CD4-positive, alpha-beta T cell treated with Interleukin-6 at 100 ng/mL for 8 hours (primary cell): ENCODE measurements at regions not wholly inside any gene's neighbourhood (a gene's known extent, or its start where the extent isn't known, plus 50 kb on each side); places are given as distances from the start of the nearest gene placed in this dataset.

Source experiments
- DNase-seq: peaks from one replicate; pipeline ENCODE4 v3.0.0-alpha.2; 2020; ENCODE audit warnings: mixed read lengths, low spot score

DNA sequence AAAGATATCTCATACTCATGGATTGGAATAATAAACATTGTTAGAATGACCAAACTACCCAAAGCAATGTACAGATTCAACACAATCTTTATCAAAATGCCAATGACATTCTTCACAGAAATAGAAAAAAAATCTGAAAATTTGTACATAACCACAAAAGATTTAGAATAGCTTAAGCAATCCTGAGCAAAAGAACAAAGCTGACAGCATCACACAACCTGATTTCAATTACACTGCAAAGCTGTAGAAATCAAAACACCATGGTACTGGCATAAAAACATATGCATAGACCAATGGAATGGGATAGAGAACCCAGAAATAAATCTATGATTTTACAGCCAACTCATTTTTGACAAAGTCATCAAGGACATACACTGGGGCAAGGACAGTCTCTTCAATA lies 130.0 kb upstream of the TMEM72 start:
- no peak for DNase-seq

DNA sequence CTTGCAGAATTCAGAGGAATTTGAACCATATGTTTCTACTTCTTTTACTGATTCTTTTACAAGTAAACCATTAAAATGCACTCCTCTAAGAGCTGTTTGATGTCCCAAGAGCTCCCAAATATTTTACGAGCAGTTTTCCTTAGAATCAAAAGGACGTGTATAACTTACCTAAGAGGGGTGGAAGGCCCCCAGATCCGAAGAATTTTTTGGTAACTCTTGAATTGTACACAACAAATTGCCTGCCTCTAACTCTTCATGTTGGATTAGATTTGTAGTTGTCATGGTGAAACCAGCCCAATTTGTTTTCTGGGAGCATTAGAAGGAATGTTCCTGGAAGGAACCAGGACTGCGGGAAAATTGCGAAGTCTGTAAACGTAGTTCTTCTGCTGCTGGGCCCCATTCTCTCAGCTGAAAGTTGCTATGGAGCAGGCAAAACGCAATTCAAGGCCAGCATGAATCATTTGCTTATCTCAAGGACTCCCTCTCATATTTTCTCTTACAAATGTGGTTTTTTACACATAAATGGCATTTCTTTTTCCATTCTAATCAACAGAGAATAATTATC lies 124.8 kb upstream of the TMEM72 start:
- DNase-seq, result no peak

DNA sequence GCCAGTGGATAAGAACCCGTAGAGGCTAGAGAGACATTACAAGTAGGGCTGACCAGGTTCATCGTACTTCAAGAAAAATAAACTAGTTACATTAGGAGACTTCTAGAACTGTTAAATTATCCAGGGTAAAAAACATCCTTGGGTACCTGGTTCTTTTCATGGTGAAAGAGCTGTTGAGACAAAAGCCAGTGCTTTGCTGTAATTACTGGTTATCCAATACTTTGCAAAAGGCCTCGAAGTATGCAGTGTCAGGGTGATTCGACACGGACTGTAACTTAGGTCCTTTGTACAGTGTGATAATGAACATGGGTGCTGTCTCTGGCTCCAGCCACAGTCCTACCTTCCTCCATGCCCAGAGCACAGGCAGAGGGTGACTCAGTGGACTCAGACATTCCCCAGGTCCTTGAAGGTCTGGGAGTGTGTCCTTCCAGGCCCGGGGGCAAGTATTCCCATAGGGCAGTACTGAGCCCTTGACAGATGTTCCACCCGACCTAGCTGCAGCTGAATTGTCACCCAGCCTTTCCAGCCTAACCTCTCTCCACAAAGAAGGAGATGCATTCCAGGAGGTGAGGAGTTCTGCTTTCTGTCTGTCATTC lies 123.6 kb upstream of the TMEM72 start:
- DNase-seq, result no peak

DNA sequence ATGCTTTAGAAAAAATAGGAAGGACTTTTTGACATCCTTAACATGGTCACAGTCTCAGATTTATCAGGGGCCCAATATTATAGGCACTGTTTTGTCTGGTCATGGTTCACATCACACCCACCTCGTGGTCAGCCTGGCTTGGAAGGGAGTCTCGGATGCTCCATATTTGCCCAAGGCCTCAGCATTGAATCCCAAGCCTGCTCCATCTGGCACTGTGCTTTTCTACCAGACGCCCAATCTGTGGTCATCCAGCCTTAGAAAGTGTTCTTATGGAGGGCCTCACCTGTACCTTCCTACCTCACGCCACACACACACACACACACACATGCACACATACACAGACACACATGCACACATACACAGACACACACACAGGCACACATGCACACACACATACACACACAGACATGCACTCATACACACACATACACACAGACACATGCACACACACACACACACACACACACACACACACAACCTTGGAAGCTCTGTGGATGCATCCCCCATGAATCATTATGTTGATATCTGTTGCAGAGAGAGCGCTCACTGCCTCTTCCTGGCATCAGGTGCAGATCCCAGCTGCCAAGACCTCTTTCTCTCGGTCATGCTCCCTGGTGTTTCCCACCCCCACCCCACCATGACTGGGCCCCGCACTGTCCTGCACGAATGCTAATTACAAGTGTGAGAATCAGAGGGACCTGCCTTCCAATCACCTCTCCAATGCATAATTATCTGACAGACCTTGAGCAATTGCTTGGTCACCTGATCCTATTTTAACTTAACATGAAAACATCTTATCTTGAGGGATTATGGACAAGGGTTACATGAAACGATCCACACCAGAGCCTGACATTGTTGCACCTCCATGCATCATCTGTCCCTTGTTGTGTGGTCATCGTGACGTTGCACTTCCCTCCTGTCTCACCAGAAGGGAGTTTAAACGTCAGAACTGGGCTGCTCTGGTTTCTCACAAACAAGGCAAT lies 122.7 kb upstream of the TMEM72 start:
- no peak for DNase-seq

DNA sequence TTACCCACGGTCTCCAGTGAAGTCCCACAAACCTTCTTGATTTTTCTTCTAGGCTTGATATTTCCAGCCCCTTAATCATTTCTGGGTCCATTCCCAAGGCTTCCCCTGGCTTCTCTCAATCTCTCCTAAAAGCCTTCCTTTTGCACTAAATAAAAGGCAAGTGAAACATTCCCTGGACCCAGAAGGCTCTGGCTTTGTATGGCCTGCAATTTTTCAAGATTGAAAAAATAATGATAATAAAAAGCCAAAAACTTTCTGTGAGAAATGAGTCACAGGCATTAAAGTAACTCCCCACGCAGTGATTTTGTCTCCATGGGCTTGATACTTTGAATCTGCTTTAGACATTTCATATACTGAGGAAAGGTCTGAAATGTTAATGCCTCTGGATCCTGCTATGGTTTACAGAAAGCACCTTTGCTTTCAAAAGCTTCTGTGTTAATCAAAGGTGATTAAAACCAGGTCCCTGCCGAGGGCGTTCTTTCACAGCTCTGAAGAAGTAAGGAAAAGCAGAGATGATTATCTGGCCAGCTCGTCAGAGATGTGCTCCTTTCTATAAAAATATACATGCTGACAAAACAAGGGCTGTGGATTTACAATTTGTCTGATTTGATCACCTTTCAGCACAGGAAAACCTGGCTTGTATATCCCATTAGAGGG lies 118.9 kb upstream of the TMEM72 start:
- DNase-seq, result no peak

DNA sequence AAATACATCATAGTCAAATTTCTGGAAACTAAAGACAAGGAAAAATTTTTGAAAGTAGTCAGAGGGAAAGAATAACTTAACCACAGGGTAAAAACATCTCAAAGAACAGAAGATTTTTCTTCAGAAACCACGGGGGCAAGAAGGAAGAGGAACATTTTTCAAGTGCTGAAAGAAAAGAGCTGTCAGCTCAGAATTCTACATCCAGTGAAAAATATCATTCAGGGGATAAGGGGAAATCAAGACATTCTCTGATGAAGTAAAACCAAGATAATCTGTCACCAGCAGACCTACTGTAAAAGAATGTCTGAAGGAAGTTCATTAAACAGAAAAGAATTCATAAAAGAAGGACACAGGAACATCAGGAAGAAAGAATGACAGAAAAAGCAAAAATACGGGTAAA lies 111.2 kb upstream of the TMEM72 start:
- no peak for DNase-seq

DNA sequence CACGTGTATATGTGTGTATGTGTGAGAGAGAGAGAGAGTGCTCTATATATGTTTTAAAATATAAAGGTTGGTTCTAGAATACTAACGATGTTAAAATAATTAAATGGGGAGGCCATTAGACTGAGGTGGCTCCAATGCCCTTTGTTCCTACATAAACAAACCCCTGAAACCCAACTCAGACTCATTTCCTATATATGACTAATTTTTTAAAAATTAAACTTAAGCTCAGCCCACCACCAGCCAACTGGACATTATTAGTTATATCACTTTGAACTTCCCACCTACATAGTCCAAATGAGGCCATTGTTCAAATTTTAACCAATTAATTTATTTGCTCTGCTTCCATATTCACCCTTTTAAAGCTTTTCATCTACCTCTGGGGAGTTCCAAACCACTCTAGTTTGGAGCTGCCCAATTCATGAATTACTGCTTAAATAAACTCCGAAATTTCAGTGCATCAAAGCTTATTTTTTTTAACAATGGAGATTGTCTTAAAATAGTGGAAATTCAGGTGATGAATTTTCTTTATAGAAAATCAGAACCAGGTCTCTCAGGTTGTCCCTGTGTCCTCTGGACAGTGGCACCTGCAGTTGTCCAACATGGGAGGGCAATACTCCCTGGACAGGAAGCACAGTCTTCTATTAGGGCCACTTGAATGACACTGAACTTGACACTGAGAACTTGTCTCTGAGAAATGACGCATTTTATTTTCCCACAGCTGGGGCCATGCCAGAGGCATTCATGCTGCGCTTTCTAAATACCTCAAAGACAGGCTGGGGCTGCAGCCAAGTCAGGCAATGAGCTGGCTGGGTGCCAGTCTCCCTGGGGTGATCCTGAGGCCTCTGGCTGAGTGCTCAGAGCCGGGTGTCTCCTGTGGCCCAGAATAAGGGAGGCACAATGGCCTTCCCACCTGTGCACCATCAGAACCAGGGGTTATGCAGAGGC lies 109.5 kb upstream of the TMEM72 start:
- DNase-seq, result no peak

DNA sequence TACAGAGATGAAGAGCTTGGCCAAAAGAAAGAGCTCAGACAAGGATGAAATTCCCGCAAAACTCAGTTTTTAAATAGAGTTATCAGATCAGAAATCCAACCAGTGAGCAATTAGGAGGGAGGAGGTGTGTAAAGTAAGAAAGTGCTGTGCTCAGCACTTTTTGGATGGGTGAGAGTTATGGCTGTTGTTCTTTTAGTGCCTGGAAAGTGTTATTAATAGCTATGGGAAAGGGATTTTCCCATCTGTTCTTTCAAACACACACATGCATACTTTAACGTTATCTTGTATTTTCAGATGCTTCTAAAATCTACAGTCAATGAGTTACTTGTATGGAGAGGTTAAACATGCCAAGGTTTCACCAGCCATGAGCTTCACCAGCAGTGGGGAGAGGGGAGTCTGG lies 107.3 kb upstream of the TMEM72 start:
- DNase-seq, result no peak

DNA sequence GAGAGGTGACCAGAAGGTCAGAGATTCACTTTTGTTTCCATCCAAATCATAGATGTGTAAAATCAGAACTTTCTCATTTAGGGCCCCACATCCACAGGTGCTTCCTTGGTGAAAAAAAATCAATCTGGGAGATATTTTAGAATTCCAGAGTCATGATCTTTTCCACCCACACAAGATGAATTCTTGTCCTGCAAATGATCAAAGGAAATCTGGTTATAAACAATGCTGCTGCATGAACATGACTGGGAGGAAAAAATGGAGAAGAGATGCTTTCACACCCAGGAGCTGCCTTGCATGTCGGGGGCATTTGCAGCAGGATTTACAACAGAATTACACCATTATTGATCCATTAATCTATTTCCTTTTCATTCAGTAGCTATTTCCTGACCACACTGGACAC lies 106.5 kb upstream of the TMEM72 start:
- no peak for DNase-seq

DNA sequence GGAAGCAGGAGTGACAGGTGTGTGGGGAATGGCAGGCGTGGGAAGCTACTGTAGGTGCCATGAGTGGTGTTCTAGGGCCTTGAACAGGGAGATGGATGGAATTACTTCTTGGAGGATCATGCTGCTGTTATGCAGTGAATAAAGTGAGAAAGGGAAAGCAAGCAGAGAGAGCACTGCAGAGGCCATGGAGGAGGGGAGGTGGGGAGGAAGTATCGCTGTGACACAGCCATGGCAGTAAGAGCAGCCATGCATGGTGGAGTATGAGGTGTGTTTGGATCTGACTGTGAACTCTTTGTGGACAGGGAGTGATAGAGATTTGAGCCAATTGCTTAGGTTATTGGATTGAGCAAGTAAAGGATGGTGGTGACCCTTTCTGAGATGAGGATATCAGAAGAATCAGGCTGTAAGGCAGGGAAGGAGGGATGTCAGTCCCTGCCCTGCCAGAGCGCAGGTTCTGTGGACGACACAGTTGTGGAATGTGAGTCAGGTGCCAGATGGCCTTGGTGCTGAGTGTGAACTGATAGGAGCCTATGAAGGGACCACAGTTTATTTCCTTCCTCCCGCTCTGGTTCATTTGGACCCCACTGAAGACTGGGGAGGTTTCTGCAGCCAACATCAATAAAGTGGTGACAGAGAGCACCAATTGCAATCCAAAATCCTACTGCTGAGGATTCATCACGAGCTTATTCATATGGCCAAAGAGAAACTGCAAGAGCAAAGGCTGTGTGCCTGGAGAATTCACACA lies 105.5 kb upstream of the TMEM72 start:
- no peak for DNase-seq

DNA sequence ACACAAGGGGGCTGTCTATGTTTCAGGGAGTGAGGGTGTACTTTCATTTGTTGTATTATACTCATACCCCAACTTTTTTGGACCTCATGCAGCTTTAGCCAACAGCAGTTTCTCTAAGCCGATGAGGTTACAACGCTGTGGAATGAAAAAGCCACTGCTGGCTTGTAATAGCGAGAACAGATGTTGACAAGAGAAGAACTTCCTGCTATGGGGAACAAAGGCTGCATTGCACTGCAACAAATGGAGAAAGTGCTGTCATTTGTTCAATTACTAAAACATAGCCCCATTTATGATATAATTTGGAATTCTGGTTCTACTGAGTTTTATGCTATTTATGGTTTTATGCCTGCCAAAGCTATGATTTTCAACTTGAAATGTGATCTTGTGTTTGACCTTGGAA lies 104.2 kb upstream of the TMEM72 start:
- no peak for DNase-seq

DNA sequence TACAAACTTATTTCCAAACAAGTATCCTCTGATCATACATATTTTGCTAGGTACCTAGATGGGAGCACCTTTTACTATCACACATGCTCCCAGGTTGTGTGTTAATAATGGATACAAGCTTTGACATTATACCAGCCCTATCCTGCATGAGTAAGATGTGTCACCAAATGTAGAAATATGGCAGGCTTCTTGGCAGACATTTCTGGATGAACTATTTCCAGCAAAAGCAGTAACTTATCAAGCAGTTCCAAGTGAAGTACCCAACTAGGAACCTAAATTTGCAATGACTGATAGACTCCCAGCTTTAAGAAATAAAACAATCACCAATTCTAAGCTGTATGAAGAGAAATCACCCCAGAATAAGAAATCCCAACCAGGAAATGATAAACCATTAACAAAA lies 103.7 kb upstream of the TMEM72 start:
- DNase-seq, result no peak

DNA sequence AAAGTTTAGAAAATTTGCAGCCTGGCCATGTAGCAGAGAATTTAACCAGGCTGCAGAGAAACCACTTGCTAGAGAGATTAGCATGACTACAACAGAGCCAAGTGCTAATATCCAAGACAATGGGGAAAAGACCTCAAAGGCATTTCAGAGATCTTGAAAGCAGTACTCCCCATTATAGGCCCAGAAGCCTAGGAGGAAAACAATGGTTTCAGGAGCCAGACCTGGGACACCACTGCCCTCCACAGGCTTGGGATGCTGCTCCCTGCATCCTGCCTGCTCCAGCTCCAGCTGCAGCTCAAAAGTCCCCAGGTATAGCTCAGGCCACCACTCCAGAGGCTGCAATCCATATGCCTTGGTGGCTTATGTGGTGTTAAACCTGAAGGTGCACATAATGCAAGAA lies 101.5 kb upstream of the TMEM72 start:
- DNase-seq, result no peak

DNA sequence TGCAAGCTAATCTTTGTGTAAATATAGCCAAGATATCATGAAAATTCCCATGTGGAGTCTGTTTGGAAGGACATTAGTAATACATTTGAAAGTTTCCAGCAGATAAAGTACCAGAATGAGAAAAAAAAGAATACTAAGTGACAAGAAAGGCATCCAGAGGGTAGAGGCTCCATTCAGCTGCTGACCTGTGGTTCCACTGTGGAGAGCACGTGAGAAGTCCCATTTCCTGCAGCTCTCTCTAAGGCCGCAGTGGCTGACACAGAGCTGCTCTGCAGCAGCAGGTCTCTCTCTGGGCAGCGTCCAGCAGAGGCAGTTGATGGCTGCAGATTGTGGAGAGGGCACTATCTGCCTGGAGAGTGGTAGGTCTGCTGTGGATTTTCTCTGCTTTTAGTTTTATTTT lies 100.1 kb upstream of the TMEM72 start:
- DNase-seq, result no peak

DNA sequence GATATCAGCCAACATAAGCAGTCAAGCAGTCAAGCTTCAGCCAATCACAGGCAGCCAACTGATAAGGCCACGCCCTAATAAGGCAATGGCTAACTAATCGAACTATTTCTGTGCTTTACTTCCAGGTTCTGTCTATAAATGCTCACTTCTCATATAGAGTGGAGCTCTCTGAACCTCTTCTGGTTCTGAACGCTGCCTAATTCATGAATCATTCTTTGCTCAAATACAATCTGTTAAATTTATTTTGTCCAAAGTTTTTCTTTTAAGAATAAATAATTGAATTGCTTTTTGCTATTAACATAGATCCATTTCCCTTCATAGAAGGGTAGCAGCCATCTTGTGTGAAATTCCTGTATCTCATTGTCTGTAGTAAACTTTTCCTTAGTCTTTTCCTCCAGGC lies 97.9 kb upstream of the TMEM72 start:
- no peak for DNase-seq

DNA sequence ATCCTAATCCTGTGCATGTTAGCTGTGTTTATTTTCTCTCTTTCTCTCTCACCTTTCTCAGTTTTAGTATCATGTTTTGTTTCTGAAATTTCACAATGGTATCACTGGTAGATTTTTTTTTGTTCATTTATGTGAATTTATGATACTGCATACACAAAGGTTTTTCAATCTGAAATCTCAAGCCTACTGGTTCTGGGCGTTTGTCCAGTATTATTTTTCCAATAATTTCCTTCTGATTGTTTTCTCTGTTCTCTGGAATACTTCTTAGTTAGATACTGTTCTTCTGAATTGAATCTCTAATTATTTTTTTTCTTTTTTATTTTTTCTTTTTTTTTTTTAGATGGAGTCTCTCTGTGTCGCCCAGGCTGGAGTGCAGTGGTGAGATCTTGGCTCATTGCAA lies 96.2 kb upstream of the TMEM72 start:
- no peak for DNase-seq

DNA sequence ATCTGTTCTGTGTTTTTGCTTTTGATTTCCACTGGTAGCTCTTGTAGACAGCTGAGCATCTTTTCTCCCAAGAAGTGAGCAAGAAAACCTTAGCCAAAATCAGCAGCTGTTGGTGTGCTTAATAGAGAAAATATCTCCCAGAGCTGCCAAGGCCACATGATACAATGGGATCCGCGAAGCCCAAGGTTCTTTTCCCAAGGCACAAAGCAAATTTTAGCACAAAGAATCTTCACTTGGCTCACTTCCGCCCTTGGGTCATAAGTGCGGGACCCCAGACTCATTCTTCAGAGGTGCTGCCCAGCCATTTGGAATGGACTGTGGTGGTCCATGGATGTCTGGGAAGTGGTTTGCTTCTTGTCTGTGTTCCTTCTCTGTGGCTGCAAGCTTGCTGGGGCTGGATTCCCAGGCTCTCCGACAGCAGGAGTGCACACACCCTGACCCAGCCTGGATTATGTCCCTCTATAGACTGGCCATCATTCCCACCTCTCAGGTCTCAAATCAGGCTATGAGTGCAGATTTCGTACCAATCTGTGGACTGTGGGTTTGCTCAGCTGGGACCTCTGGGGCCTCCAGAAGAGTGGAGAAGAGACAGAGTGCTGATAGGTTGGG lies 93.0 kb upstream of the TMEM72 start:
- DNase-seq, result no peak

DNA sequence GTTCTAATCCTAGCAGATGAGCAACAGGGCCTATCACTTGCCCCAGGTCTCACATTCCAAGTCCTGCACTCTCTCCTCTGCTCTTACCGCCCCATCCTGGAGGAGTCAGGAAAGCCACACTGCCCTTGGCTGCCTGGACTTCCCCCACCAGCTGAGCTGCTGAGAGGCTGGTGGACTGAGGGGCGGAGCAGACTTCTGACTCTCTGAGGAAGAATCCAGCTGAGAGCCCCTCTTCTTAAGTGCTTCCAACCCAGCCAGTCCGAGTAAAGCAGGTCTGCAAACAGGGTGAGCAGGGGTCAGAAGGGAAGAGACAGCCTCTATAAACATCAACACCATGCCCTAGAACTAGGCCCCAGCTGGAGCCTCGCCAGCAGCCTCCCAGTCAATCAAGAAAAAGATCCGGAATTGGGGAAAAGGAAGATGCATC lies 92.4 kb upstream of the TMEM72 start:
- DNase-seq, result no peak

DNA sequence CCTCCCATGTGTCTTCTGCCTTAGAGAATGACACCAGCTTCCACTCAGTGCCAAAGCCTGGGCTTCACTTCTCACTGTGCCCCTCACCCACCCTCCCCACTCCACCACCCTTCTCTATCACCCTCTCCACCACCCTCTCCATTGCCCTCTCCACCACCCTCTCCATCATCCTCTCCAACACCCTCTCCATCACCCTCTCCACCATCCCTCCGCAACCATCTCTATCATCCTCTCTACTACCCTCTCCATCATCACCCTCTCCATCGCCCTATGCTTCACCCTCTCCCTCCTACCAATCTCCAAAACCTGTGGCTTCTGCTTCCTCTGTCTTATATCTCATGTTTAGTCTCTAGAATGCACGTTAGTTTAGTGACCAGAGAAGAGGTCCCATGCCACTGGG lies 91.0 kb upstream of the TMEM72 start:
- no peak for DNase-seq

DNA sequence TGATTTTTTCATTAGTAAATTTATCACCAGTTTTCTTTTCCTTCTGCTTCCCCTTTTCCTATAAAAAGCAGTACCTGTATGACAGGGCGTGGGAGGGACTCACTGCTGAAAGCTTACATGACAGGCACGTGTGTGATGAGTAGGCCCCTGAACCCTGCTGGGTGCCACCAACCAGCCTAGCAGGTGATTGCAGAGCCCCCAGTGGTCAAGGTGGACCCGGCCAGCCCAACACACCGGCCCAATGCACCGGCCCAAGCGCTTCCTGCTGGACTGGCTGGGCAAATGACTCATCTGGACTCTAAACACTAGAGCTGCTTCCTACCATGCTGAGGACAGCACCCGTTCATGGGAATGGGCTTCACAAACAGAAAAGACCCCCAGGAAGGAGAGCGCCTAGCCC lies 89.8 kb upstream of the TMEM72 start:
- DNase-seq, result no peak

DNA sequence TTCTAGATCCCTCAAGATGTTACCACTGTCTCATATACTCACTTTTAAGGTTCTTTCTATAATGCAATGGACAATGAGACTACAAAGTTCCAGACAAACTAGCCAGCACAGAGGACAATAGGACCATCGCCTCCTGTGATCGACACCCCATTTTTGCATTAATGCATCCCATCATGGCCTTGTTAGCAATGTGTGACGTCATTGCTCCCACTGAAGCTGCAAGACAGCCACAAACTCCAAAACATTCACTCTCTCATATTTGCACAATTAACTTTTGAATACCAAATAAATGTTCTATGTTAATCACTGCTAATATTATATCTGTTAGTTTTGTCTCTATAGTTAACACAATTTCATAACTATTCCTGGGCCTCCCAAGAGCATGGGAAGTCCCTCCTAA lies 88.8 kb upstream of the TMEM72 start:
- no peak for DNase-seq
